HG03439 (cell line): ENCODE measurements at regions not wholly inside any gene's neighbourhood (a gene's known extent, or its start where the extent isn't known, plus 50 kb on each side); places are given as distances from the start of the nearest gene placed in this dataset.
"Not testable (repeated sequence)": the region's sequence is repeated elsewhere in the genome, so short reads cannot be mapped to it uniquely, and the experiment has no call there.

Source experiments
- ATAC-seq: cut with Tn5 transposase; IDR thresholded peaks from one replicate; pipeline ENCODE4 v1.9.1; 2021; ENCODE audit warnings: mild to moderate bottlenecking, moderate library complexity; ENCODE audit not compliant: unreplicated experiment

GRCh38 chr1:233722212-233722979, 108.5 kb downstream of the KCNK1 start:
- no peak for ATAC-seq

DNA sequence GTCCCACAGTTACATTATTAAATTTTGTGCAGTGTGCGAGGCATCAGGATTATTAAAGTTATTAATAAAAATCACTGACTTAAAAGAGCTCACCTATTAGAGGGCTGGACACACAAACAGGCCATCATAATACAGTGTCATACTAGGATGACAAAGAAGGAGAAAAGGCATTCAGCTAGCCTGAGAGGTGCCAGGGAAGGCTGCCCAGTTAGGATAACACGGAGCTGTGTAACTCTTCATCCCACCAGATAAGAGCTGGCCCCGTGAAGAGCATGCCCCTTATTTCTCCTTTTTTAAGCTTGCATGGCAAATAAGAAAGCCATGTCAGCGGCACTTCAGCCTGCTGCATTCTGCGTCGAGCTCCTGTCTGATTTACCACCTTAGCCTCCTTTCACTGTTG, 109.5 kb downstream of the KCNK1 start:
- no peak for ATAC-seq

DNA sequence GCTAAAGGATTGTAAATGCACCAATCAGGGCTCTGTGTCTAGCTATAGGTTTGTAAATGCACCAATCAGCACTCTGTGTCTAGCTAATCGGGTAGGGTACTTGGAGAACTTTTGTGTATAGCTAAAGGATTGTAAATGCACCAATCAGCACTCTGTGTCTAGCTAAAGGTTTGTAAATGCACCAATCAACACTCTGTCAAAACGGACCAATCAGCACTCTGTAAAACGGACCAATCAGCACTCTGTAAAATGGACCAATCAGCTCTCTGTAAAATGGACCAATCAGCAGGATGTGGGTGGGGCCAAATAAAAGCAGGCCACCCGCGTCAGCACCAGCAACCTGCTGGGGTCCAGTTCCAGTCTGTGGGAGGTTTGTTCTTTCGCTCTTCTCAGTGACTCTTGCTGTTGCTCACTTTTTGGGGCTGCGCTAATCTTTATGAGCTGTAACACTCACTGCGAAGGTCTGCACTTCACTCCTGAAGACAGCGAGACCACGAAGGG, 110.3 kb downstream of the KCNK1 start:
- ATAC-seq, result not testable (repeated sequence)

- ATAC-seq, result no peak
Measured at GRCh38 chr1:233725423-233725822, 111.5 kb downstream of the KCNK1 start.

GRCh38 chr1:233728721-233729120, 114.8 kb downstream of the KCNK1 start:
- ATAC-seq, result no peak

DNA sequence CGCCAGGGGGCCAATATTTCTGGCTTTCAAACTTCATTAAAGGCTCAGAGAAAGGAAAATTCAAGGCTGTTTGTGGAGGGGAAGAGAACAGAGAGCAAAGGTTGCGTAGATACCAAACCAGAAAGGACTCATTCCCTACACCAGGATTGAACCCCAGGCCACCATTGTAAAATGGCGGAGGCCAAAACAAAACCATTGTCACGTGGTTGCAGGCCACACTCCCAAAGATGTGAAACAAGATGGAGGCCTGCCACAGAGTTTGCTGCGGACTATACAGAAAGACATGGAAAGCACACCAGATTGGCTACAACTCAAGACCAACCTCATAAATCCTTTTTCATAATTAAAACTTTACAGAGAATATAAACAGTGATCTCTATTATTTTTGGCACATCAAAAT, 116.5 kb downstream of the KCNK1 start:
- no peak for ATAC-seq

DNA sequence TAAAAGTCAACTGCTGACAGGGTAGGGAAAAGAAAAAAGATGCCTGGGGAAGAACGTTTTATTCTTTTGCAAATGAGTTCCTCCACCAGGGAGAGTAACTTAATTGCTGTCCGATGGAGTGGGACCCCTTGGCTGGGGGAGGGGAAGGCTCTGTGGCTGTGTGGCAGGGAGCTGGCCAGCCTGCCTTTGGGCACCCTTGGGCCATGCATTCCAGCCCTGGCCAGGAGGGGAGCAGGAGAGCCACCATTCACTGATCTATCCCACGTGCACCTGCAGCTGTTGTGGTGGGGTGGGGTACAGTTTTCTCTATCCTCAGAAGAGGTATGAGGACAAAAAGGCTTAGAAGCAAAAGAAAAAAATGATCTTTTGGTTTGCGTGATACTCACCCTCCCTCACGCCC, 116.9 kb downstream of the KCNK1 start:
- ATAC-seq, result no peak

- ATAC-seq, result no peak
Measured at GRCh38 chr1:233732206-233732605, 118.3 kb downstream of the KCNK1 start.

- ATAC-seq, result no peak
Measured at GRCh38 chr1:233734456-233734855, 120.5 kb downstream of the KCNK1 start.

DNA sequence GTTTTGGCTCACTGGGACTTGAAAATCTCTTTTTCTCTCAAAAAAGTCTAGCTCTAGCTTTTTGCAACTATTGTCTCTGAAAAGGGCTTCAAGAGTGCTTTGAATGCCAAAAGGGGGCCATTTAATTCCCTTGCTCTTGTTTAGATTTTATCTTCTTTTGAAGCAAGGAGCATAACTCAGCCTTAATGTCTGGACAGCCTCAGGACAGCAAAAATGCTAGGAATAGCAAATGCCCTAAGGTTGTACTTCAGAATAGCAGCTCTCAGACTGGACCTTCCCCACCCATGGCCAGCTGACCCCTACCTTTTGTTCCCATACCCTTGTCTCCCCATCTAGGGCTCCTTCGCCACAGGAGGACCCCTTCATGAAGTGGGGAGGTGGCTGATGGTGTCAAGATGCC, 121.4 kb downstream of the KCNK1 start:
- no peak for ATAC-seq

DNA sequence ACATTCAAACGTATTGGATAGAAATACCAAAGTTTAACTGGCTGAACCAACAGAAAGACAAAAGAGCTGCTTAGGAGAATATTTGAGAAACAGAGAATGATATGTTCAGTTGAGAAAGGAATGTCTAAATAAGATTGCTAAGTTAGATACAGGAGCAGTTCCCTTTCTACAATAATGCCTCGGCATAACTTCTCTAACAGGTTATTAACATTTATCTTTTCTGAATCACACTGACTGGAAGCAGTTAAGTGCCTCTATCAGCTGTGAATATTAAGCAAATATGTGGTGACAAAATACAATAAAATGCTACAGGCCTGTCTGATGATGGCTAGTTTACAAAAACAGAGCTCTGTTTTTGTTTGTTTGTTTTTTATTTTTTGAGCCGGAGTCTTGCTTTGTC, 121.9 kb downstream of the KCNK1 start:
- ATAC-seq, result no peak

DNA sequence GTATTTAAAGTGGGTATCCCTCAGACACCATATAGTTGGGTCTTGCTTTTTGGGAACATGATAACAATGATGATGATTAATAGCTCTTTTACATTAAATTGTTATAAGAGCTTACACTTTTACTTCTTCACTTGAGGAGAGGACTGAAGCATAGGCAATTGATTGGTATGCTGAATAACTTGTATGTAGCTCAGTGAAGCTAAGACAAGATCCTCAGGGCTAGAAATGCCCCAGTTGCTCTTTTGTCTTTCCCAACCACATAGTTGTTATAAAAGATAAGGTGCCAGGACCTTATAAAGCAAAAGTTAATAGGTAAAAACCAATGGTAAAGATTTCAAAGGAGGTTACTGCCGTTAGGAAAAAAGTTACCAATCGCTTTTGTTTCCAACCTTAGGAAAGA, 123.4 kb downstream of the KCNK1 start:
- ATAC-seq, result no peak

DNA sequence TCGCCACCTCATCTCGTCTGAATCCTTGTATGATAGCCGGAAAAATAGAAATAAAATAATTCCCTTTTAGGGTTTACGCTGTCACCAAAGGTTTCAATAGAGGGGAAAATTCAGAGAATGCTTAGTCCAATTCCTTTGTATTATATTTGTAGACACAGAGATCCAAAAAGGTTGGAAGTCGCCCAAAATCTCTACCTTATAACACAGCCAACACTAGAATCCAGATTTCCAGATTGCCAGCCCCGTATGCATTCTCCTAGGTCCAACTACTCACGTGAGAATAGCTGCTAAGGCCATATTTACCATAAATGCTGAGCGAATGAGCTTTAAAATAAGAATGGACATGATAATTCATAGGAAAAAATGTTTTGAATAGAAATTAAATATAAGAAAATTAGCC, 124.5 kb downstream of the KCNK1 start:
- no peak for ATAC-seq

DNA sequence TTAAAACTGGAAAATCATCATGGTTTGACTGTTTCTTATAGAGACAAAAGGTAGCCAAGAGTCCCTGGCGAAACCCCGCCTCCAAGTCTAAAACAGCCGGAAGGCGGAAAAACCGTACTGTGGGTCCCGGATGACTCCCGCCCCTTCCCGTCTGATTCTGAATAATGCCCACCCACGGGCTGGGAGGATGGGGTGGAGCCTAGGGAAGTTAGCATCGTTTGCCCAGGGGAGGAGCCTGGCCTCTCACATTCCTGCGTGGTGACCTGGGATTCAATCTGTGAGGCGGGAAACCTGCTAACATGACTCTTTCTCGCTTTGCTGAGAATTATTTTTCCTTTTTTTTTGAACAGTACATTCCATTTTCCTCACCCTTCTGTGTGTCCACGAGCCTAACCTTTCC, 124.9 kb downstream of the KCNK1 start:
- no peak for ATAC-seq

GRCh38 chr1:233744779-233745513, 131.0 kb downstream of the KCNK1 start:
- no peak for ATAC-seq

GRCh38 chr1:233750139-233750538, 136.2 kb downstream of the KCNK1 start:
- no peak for ATAC-seq

DNA sequence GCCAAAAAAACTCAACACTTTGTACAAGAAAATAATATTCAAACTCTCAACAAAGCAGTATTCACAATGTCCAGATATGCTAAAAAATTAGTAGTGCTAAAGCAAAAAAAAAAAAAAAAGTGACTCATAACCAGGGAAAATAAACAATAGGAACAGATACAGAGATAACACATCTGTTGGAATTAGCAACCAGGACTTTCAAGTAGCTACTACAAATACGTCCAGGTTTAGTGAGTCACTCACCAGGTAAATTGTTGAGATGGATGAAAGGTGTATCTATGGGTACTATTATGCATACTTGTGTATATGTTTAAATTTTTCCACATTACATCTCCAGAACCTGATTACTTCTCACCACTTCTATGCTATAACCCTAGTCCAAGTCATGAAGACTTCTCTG, 144.8 kb upstream of the SLC35F3 start:
- ATAC-seq, result no peak

- ATAC-seq, result not testable (repeated sequence)
Measured at GRCh38 chr1:233764304-233764703, 140.2 kb upstream of the SLC35F3 start.

- no peak for ATAC-seq
Measured at GRCh38 chr1:233777566-233777965, 126.9 kb upstream of the SLC35F3 start.

DNA sequence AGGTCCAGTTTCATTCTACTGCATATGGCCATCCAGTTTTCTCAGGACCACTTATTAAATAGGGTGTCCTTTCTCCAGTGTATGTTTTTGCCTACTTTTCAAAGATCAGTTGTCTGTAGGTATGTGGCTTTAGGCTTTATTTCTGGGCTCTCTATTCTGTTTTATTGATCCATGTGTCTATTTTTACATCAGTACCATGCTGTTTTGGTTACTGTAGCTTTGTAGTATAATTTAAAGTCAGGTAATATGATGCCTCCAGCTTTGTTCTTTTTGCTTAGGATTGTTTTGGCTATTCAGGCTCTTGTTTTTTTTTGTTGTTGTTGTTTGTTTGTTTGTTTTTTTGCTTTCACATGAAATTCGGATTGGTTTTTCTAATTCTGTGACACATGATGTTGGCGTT, 124.4 kb upstream of the SLC35F3 start:
- no peak for ATAC-seq

- no peak for ATAC-seq
Measured at GRCh38 chr1:233782937-233783586, 121.4 kb upstream of the SLC35F3 start.

DNA sequence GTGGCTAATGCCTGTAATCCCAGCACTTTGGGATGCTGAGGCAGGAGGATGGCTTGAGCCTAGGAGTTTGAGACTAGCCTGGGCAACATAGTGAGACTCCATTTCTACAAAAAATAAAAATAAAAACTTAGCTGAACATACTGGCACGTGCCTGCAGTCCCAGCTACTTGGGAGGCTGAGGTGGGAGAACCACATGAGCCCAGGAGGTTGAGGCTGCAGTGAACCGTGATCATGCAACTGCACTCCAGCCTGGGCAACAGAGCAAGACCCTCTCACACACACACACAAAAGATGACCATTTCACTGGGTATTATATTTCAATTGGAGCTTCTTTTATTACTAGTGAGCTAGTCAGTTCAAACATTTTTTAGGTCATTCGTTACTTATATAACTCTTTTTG, 116.9 kb upstream of the SLC35F3 start:
- no peak for ATAC-seq
